Left lobe of liver (tissue), 2 donors: ENCODE measurements at regions not wholly inside any gene's neighbourhood (a gene's known extent, or its start where the extent isn't known, plus 50 kb on each side); places are given as distances from the start of the nearest gene placed in this dataset.
"Not testable (repeated sequence)": the region's sequence is repeated elsewhere in the genome, so short reads cannot be mapped to it uniquely, and the experiment has no call there.

Experiments
- ATAC-seq: fragments of 200-7000 bp; cut with Tn5 transposase; one replicate; pipeline ENCODE4 v1.9.1; 2020; ENCODE audit warnings: mild to moderate bottlenecking, moderate library complexity
- DNase-seq: peaks from one replicate; pipeline ENCODE4 v3.0.0-alpha.2; 2020; ENCODE audit warnings: low spot score
- donor health status: DM: no; HTN: no; CAD: no; lungs with moderate emphysema.
- donor health status: DM: no; HTN: yes; CAD: no.

DNA sequence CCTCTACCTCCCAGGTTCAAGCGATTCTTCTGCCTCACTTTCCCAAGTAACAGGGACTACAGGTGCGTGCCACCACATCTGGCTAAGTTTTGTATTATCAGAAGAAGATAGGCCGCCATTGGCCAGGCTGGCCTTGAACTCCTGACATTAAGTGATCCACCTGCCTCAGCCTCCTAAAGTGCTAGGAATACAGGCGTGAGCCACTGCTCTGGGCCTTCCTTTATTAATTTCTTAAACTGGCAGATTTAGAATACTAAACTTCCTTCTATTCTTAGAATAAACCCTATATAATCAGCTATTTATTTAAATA lies 86.6 kb downstream of the HFE start:
- DNase-seq (no peak), ATAC-seq (no peak)

DNA sequence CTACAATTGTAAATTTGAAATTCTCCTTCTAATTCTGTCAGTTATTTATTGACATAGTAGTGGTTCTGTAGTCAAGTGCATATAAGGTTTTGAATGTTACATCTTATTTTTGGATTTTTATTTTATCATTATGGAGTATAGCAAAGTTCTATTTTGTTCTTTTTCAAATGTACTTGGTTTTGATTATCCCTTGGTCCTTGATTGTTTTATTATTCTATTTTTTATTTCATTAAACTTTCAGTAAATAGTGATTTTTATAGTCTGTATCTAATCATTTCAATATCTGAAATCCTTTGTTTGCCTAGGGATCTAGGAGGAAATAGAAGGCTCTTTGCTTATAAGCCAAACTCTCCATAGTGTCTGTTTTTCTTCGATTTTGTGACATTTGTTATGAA lies 87.8 kb downstream of the HFE start:
- no peak for DNase-seq
- ATAC-seq = no peak

DNA sequence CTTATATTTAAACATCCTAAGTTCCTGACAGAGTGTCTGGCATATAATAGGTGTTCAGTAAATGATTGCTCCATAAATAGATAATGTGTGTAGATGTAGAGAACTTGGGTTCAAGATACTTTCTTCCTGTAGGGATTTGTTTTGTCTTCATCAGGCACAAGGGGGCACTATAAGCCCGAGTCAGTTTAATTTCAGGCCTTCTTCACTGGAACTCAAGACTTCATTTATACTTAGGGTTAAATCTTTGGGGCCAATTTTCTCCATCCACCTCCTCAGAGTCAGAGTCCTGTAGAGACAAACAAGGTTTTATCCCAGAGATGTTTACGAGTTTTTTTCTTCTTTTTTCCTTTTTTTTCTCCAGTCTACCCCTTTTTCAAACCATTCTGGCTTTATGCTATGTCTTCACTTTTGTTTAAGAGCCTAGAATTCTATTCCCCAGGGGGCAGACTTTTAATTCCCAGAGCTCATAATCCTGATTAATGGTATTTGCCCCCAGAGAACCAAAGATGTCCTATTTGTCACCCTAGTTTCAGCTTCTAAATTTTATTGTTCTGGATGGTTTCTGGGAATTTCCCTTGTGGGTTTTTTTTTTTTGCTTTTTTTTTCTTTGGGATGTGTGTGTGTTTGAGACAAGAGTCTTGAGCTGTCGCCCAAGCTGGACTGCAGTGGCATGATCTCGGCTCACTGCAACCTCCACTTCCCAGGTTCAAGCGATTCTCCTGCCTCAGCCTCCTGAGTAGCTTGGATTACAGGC lies 88.4 kb downstream of the HFE start:
- peak; percentile 19 for ATAC-seq

GRCh38 chr6:26179675-26180074 lies 92.4 kb downstream of the HFE start:
- ATAC-seq = no peak
- no peak for DNase-seq

More for the DNA sequence above, 88.4 kb downstream of the HFE start:
- no peak for DNase-seq

DNA sequence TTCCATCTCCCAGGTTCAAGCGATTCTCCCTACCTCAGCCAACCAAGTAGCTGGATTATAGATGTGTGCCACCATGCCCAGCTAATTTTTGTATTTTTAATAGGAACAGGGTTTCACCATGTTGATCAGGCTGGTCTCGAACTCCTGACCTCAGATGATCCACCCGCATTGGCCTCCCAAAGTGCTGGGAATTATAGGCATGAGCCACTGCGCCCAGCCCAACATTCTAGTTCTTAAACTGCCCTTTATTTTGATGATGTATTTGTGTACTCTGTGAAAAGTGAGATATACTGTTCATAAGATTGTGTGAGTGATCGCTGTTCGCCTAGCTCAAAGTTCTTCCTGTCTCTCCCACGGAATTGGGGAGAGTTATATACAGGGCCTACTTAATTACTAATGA lies 93.1 kb downstream of the HFE start:
- DNase-seq = no peak
- ATAC-seq = no peak

DNA sequence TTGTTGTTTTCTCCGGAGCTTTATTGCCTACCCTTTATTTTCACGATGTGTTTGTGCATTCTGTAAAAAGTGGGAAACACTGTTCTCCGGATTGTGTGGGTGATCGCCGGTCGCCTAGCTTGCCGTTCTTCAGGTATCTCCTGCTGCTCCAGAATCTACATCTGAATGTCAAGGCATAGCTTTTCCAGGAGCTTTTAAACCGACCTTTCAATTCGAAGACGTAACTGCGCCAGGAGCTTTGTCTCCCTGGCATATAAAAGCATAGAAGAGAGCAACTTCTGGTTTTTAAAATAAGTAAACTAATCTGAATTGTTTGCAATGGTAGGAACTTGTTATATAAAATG lies 96.0 kb downstream of the HFE start:
- ATAC-seq (peak; percentile 57), DNase-seq (no peak)

GRCh38 chr6:26183581-26184366 lies 96.5 kb downstream of the HFE start:
- ATAC-seq = peak; percentile 95
- peak; percentile 69 for DNase-seq

DNA sequence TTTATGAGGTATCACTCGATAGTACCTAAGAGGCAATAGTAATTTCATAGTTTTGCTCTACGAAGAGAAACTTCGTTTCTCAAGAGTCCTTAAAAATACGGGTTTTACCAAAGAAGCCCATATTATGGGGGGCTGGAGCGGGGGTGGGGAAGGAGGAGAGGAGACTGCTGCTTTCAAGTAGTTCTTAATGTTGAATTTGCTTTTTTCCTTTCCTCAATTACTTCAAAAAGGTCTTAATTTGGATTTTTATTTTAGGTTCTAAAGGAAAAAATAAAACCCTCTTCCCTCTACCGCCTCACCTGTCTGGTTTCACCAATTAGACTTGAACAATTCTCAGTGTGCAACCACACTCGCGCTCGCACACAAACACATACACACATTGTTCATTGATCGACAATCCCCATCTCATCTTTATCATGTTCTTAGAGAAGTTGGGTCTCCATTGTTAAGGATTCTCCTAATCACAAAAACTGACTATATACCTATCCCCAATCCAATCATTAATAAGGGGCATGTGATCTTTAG lies 97.2 kb downstream of the HFE start:
- no peak for ATAC-seq
- no peak for DNase-seq

- ATAC-seq (no peak), DNase-seq (no peak)
Measured at GRCh38 chr6:26185004-26185403, 97.8 kb downstream of the HFE start.

DNA sequence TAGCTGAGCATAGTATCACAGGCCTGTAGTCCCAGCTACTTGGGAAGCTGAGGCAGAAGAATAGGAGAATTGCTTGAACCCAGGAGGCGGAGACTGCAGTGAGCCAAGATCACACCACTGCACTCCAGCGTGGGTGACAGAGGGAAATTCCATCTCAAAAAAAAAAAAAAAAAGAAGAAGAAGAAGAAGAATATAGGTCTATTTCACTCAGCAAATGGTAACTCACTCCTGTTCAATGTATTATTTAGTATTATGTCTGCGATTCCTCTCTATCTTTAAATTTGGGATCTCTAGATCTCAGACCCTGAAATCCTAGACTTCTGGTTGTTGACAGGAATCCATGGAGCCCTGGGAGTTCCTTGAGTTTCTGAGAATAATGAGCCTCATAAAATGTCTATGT lies 98.6 kb downstream of the HFE start:
- DNase-seq (no peak), ATAC-seq (no peak)

GRCh38 chr6:26186652-26187051 lies 99.4 kb downstream of the HFE start:
- DNase-seq (no peak), ATAC-seq (no peak)

- no peak for ATAC-seq
- no peak for DNase-seq
Measured at GRCh38 chr6:26187292-26187691, 100.1 kb downstream of the HFE start.

DNA sequence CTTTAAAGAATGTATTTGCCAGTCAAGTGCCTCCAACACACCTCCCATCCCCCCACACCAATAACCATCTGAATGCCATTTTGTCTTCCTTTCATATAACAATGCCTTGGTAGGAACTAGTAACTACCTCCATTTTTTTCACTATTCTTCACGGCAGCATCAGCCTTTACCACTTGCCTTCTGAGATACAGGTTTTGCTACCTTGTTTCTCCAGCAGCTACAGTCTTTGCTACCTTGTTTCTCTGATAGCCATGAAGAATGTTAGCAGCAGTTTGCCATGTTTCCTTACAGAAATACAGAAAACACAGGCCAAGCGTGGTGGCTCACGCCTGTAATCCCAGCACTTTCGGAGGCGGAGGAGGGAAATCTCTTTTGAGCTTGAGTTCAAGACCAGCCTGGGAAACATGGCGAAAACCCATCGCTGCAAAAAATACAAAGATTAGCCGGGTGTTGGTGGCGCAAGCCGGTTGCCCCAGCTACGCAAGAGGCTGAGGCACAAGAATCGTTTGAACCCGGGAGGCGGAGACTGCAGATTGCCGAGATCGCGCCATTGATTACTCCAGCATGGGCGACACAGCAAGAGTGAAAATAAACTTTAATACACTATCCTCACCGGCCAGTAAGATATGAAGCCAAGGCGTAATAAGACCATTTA lies 100.9 kb downstream of the HFE start:
- peak; percentile 60 for DNase-seq

GRCh38 chr6:26191512-26191911 lies 104.3 kb downstream of the HFE start:
- DNase-seq, ATAC-seq: not testable (repeated sequence)

More for the DNA sequence above, 100.9 kb downstream of the HFE start:
- ATAC-seq = peak; percentile 54

GRCh38 chr6:26193467-26194328 lies 106.5 kb downstream of the HFE start:
- no peak for DNase-seq
- ATAC-seq = no peak

GRCh38 chr6:26194329-26194701 lies 107.1 kb downstream of the HFE start:
- ATAC-seq (no peak), DNase-seq (no peak)

- no peak for DNase-seq
- ATAC-seq = no peak
Measured at GRCh38 chr6:26194816-26195375, 107.7 kb downstream of the HFE start.

- DNase-seq (peak; percentile 89), ATAC-seq (peak; percentile 67)
Measured at GRCh38 chr6:26195376-26195923, 108.2 kb downstream of the HFE start.

DNA sequence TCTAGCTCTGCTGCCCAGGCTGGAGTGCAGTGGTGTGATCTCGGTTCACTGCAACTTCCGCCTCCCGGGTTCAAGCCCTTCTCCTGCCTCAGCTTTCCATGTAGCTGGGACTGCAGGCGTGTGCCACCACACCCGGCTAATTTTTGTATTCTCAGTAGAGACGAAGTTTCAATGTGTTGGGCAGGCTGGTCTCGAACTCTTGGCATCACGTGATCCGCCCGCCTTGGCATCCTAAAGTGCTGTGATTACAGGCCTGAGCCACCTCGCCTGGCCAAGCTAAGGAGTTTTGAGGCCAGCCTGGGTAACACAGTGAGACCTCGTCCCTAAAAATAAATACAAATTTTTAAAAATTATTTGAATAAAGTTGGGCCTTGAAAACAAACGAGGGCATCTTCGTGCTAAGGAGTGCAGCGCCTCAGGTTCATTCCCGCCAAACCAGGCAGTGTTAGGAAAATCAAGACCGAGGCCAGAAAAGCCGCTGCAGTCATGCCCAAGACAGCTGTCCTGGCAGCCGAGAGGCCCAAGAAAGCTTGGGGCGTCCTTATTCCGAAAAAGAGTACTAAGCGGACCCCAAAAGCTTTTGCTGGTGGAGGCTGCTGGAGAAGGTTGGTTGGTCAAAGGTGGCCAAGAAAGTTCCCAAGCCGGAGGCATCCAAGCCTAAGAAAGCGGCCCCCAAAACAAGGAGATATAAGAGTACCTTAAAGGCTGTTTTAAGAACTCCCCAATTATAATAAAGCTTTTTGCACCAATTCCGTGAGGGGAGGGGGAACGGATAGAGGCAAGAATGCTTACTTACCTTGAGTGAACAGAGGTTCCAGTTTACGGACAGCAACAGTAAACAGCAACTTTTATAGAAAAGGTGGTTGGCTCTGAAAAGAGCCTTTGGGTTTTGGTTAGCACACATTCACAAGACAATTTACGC lies 109.0 kb downstream of the HFE start:
- ATAC-seq (no peak), DNase-seq (no peak)
